GM12878 (cell line): ENCODE measurements at regions not wholly inside any gene's neighbourhood (a gene's known extent, or its start where the extent isn't known, plus 50 kb on each side); places are given as distances from the start of the nearest gene placed in this dataset.

ENCODE experiments used
- ATF7 ChIP-seq: fragments of 450-650 bp; IDR thresholded peaks from 2 replicates; pipeline ENCODE4 v1.6.1; 2016; ENCODE audit warnings: low read depth, mild to moderate bottlenecking
- BCL11A ChIP-seq: IDR thresholded peaks from 2 replicates; pipeline ENCODE4 v1.6.1; 2011; ENCODE audit warnings: low read depth, low read length
- BRCA1 ChIP-seq: IDR thresholded peaks from 2 replicates; pipeline ENCODE4 v1.6.1; 2011; ENCODE audit warnings: low read depth, low read length, improper control_type of control experiment
- CBFB ChIP-seq: IDR thresholded peaks from 2 replicates; pipeline ENCODE4 v1.6.1; 2016; ENCODE audit warnings: antibody characterized with exemption, low read depth
- CBX5 ChIP-seq: sonication (generic); IDR thresholded peaks from 2 replicates; pipeline ENCODE4 v1.6.1; 2016; ENCODE audit warnings: low read depth, moderate library complexity, mild to moderate bottlenecking, inconsistent platforms
- CHD2 ChIP-seq: IDR thresholded peaks from 2 replicates; pipeline ENCODE4 v1.6.1; 2011; ENCODE audit warnings: low read depth, low read length, improper control_type of control experiment, borderline replicate concordance
- EGR1 ChIP-seq, 2 experiments: IDR thresholded peaks; 1 replicate in 1 of 2; 2 replicates in 1 of 2; pipeline ENCODE4 v1.6.1; 2011 to 2012; ENCODE audit warnings: low read depth in 2 of 2, low read length in 2 of 2, borderline replicate concordance in 1 of 2, mild to moderate bottlenecking in 1 of 2, moderate library complexity in 1 of 2
- IKZF1 ChIP-seq: fragments of 450-650 bp; conservative IDR thresholded peaks from 2 replicates; pipeline ENCODE4 v1.6.1; 2017; ENCODE audit warnings: antibody characterized with exemption, mild to moderate bottlenecking
- IRF4 ChIP-seq: IDR thresholded peaks from 2 replicates; pipeline ENCODE4 v1.6.1; 2011; ENCODE audit warnings: low read depth, low read length
- NFYA ChIP-seq: IDR thresholded peaks from 2 replicates; pipeline ENCODE4 v1.6.1; 2011; ENCODE audit warnings: low read depth, mild to moderate bottlenecking, low read length, improper control_type of control experiment, borderline replicate concordance
- NFYB ChIP-seq: IDR thresholded peaks from 2 replicates; pipeline ENCODE4 v1.6.1; 2011; ENCODE audit warnings: low read depth, mild to moderate bottlenecking, low read length, improper control_type of control experiment, moderate library complexity; ENCODE audit not compliant: insufficient read depth
- PAX8 ChIP-seq: fragments of 450-650 bp; IDR thresholded peaks from 2 replicates; pipeline ENCODE4 v1.6.1; 2017; ENCODE audit warnings: mild to moderate bottlenecking, moderate library complexity
- REST ChIP-seq: IDR thresholded peaks from 2 replicates; pipeline ENCODE4 v1.6.1; 2012; ENCODE audit warnings: mild to moderate bottlenecking, low read depth, low read length
- USF1 ChIP-seq: IDR thresholded peaks from 2 replicates; pipeline ENCODE4 v1.6.1; 2011; ENCODE audit warnings: borderline replicate concordance, low read depth, mild to moderate bottlenecking, moderate library complexity, mixed read lengths, low read length; ENCODE audit not compliant: insufficient read depth; ENCODE audit errors: extremely low read length
- ZNF687 ChIP-seq: fragments of 450-650 bp; IDR thresholded peaks from 2 replicates; pipeline ENCODE4 v1.6.1; 2017; ENCODE audit warnings: mild to moderate bottlenecking, moderate library complexity
- TF ChIP-seq, protein P1 (sequence below): fragments of 450-650 bp; conservative IDR thresholded peaks from 2 replicates; pipeline ENCODE4 v1.6.1; 2017; ENCODE audit warnings: mild to moderate bottlenecking, moderate library complexity

GRCh38 chr10:3869036-3869435 is 84.0 kb upstream of the KLF6 start (continued):
- TF ChIP-seq IRF4, result peak; percentile 51; the same call in 1 of the 2 replicates
- peak; percentile 51; the same call in 1 of the 2 replicates for TF ChIP-seq ZNF687
- TF ChIP-seq BCL11A, result 0 out of 2 replicates have a peak, but pooled peaks have one; percentile 30
- TF ChIP-seq, protein P1, sequence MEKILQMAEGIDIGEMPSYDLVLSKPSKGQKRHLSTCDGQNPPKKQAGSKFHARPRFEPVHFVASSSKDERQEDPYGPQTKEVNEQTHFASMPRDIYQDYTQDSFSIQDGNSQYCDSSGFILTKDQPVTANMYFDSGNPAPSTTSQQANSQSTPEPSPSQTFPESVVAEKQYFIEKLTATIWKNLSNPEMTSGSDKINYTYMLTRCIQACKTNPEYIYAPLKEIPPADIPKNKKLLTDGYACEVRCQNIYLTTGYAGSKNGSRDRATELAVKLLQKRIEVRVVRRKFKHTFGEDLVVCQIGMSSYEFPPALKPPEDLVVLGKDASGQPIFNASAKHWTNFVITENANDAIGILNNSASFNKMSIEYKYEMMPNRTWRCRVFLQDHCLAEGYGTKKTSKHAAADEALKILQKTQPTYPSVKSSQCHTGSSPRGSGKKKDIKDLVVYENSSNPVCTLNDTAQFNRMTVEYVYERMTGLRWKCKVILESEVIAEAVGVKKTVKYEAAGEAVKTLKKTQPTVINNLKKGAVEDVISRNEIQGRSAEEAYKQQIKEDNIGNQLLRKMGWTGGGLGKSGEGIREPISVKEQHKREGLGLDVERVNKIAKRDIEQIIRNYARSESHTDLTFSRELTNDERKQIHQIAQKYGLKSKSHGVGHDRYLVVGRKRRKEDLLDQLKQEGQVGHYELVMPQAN, result no peak
- TF ChIP-seq EGR1 (IDR thresholded peaks at IDR 0.05; ENCODE audit: borderline replicate concordance in 1 of 2, low read depth in 2 of 2, low read length in 2 of 2), result no peak
- no peak for TF ChIP-seq CBX5
- no peak for TF ChIP-seq BRCA1
- TF ChIP-seq NFYA, result no peak
- no peak for TF ChIP-seq ATF7
- TF ChIP-seq IKZF1, result 0 out of 2 replicates have a peak, but pooled peaks have one; percentile 25
- TF ChIP-seq CBFB, result no peak
- TF ChIP-seq NFYB, result no peak
- no peak for TF ChIP-seq PAX8
- TF ChIP-seq USF1, result peak; percentile 17
- no peak for TF ChIP-seq CHD2
- no peak for TF ChIP-seq REST
